ENCODE measurements at regions not wholly inside any gene's neighbourhood (a gene's known extent, or its start where the extent isn't known, plus 50 kb on each side); places are given as distances from the start of the nearest gene placed in this dataset.

DNA sequence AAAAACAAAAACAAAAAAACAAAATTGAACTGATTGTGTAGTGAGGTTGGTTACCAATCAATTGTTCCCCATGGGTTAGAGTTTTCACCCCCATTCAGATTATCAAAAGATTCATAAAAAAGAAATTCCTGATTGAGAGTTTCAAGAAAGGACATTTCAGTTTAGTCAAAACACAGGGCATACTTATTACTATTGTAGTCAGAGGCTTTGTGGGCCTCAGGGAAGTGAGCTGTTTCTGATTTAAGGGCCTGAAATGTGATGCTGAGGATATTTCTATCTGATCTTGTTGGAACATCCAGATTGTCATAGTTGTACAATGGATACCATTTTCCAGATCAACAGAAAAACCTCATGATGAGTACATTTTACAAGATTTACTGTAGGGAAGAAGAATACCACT, 368.1 kb upstream of the NETO1 start:
- Histone ChIP-seq H4K20me1 (ENCODE audit: insufficient read depth) (no peaks in the 10 kb centered on the region), H3K27ac (ENCODE audit: low read depth, low read length) (no peak overlapping the region), H3K36me3 (ENCODE audit: control insufficient read depth in 1 of 2, insufficient read depth in 2 of 2, low read length in 2 of 2) (no peaks in the 10 kb centered on the region), H3K9me2 (ENCODE audit: insufficient read depth) (no peaks in the 10 kb centered on the region), H3K27me3 (ENCODE audit: insufficient read depth, low read length) (no peaks in the 10 kb centered on the region), H3K4me1 (ENCODE audit: control insufficient read depth in 1 of 2, insufficient read depth in 2 of 2, low read length in 2 of 2) (no peaks in the 10 kb centered on the region), H3K4me2 (ENCODE audit: low read length) (no peak overlapping the region), H3K4me3 (replicated peaks in 1 of 2; ENCODE audit: low read depth in 1 of 2, low read length in 2 of 2) (no peak overlapping the region), H3K79me2 (ENCODE audit: insufficient read depth, low read length) (no peaks in the 10 kb centered on the region), H2AFZ (ENCODE audit: low read depth, low read length, poor library complexity, severe bottlenecking) (no peak overlapping the region), H3K9ac (ENCODE audit: low read length) (no peak overlapping the region), H3K9me3 (ENCODE audit: control insufficient read depth in 1 of 2, insufficient read depth in 1 of 2, low read depth in 1 of 2, low read length in 2 of 2) (peaks cover 6 to 16% of the 10 kb centered on the region in 2 experiments; a peak in 2 of 4 replicates)
- no peak for ATAC-seq
- POLR2A ChIA-PET = no interaction called here
- no peak for TF ChIP-seq SRF (IDR thresholded peaks at IDR 0.05; ENCODE audit: low read depth)
- no peak for TF ChIP-seq SP1 (IDR thresholded peaks at IDR 0.05; ENCODE audit: low read depth)
- no peak for TF ChIP-seq ATF3 (IDR thresholded peaks at IDR 0.05)
- no peak for TF ChIP-seq POLR2AphosphoS5 (IDR thresholded peaks at IDR 0.05; ENCODE audit: low read depth, low read length)
- TF ChIP-seq YY1 (IDR thresholded peaks at IDR 0.05; ENCODE audit: extremely low read depth, insufficient replicate concordance, low read depth, low read length) = no peak
- no peak for TF ChIP-seq FOSL1 (IDR thresholded peaks at IDR 0.05; ENCODE audit: low read depth)
- no peak for TF ChIP-seq RAD21 (IDR thresholded peaks at IDR 0.05; ENCODE audit: low read depth)
- TF ChIP-seq ELF1 (IDR thresholded peaks at IDR 0.05; ENCODE audit: borderline replicate concordance, low read depth) = no peak
- CTCF ChIA-PET = no interaction called here
- intact Hi-C loops (cut with micrococcal nuclease) = no loop called here
- BruUV-seq (replicated peaks) = no TSS peak
- RAD21 ChIA-PET (ENCODE audit: low non-redundant PET in 1 of 2, low total read pairs in 2 of 2, uncharacterized antibody in 2 of 2, unreplicated experiment in 2 of 2) = no interaction called here
- DNase-seq (ENCODE audit: low read depth, low spot score) = no peak

DNA sequence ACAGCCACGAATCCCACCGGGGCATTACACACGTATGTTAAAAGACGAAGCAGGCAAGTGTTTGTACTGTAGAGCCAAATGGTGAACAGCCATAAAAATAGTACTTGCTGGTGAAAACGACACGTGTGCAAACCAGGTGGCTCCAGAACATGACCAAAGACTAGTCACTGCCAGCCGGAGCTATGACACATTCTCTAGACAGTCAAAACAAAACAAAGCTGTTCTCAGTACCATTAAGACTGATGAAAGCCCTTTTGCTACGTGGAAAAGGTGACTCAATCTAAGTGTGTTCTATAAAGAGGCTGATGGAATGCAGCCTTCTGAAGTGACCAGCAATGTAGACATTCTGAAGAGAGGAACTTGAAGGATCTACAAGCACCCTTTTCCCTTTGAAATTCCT, 367.7 kb upstream of the NETO1 start:
- CTCF ChIA-PET = no interaction called here
- TF ChIP-seq SRF (IDR thresholded peaks at IDR 0.05; ENCODE audit: low read depth) (no peak), CTCF (IDR thresholded peaks at IDR 0.05 in 2 of 3, conservative IDR thresholded peaks at IDR 0.05 in 1 of 3; ENCODE audit: borderline replicate concordance in 1 of 3, insufficient read depth in 1 of 3, low read depth in 2 of 3, low read length in 2 of 3) (no peak), REST (IDR thresholded peaks at IDR 0.05; ENCODE audit: low read depth) (no peak), POLR2AphosphoS5 (IDR thresholded peaks at IDR 0.05; ENCODE audit: low read depth, low read length) (no peak), YY1 (IDR thresholded peaks at IDR 0.05; ENCODE audit: extremely low read depth, insufficient replicate concordance, low read depth, low read length) (no peak), CBX3 (IDR thresholded peaks at IDR 0.05; ENCODE audit: low read depth) (no peak), ZBTB33 (IDR thresholded peaks at IDR 0.05; ENCODE audit: extremely low read depth, insufficient replicate concordance, low read length) (no peak)

More for the DNA sequence above, 367.7 kb upstream of the NETO1 start:
- DNase-seq (ENCODE audit: low read depth, low spot score) = no peak
- Histone ChIP-seq H2AFZ (ENCODE audit: low read depth, low read length, poor library complexity, severe bottlenecking) (no peak overlapping the region), H3K27me3 (ENCODE audit: insufficient read depth, low read length) (no peaks in the 10 kb centered on the region), H3K4me1 (ENCODE audit: control insufficient read depth in 1 of 2, insufficient read depth in 2 of 2, low read length in 2 of 2) (no peaks in the 10 kb centered on the region), H3K9me2 (ENCODE audit: insufficient read depth) (no peaks in the 10 kb centered on the region), H3K4me3 (replicated peaks in 1 of 2; ENCODE audit: low read depth in 1 of 2, low read length in 2 of 2) (no peak overlapping the region), H3K9ac (ENCODE audit: low read length) (no peak overlapping the region), H3K36me3 (ENCODE audit: control insufficient read depth in 1 of 2, insufficient read depth in 2 of 2, low read length in 2 of 2) (no peaks in the 10 kb centered on the region), H3K4me2 (ENCODE audit: low read length) (no peak overlapping the region), H3K27ac (ENCODE audit: low read depth, low read length) (no peak overlapping the region), H3K79me2 (ENCODE audit: insufficient read depth, low read length) (no peaks in the 10 kb centered on the region), H4K20me1 (ENCODE audit: insufficient read depth) (no peaks in the 10 kb centered on the region), H3K9me3 (ENCODE audit: control insufficient read depth in 1 of 2, insufficient read depth in 1 of 2, low read depth in 1 of 2, low read length in 2 of 2) (peaks cover 6 to 18% of the 10 kb centered on the region in 2 experiments; a peak in 2 of 4 replicates)
- no TSS peak for BruUV-seq (replicated peaks)
- ATAC-seq = no peak
- ChIA-PET POLR2A (no interaction called here), RAD21 (ENCODE audit: low non-redundant PET in 1 of 2, low total read pairs in 2 of 2, uncharacterized antibody in 2 of 2, unreplicated experiment in 2 of 2) (no interaction called here)
- intact Hi-C loops (cut with micrococcal nuclease) = no loop called here
